T-helper 17 cell (primary cell): ENCODE measurements at regions not wholly inside any gene's neighbourhood (a gene's known extent, or its start where the extent isn't known, plus 50 kb on each side); places are given as distances from the start of the nearest gene placed in this dataset.

Experiments
- ATAC-seq: fragments of 150-1000 bp; cut with Tn5 transposase; 2 replicates; pipeline ENCODE4 v1.10.0; 2021; ENCODE audit warnings: mild to moderate bottlenecking, moderate library complexity
- DNase-seq, 3 donors: peaks; one replicate each; pipeline versions ENCODE4 v3.0.0 to v3.0.0-alpha.2; 2020 to 2021
- H3K9me3 ChIP-seq: one replicate; pipeline ENCODE4 v1.7.0; 2013; ENCODE audit warnings: low read length, mild to moderate bottlenecking; ENCODE audit not compliant: control insufficient read depth, poor library complexity, severe bottlenecking
- H3K27ac Mint-ChIP-seq: one replicate; pipeline ENCODE4 v1.8.0; 2022; ENCODE audit warnings: mild to moderate bottlenecking, moderate library complexity, mixed read lengths
- H3K27me3 Mint-ChIP-seq: one replicate; pipeline ENCODE4 v1.8.0; 2022; ENCODE audit warnings: mixed read lengths
- H3K36me3 Mint-ChIP-seq: one replicate; pipeline ENCODE4 v1.8.0; 2022; ENCODE audit warnings: low read depth, mixed read lengths
- H3K4me1 Mint-ChIP-seq: one replicate; pipeline ENCODE4 v1.8.0; 2022; ENCODE audit warnings: mild to moderate bottlenecking, mixed read lengths
- H3K4me3 Mint-ChIP-seq: one replicate; pipeline ENCODE4 v1.8.0; 2022; ENCODE audit warnings: mild to moderate bottlenecking, moderate library complexity, mixed read lengths

- Mint-ChIP-seq H3K4me3 (no peak overlapping the region), H3K27me3 (no peaks in the 10 kb centered on the region), H3K36me3 (no peaks in the 10 kb centered on the region), H3K4me1 (no peaks in the 10 kb centered on the region), H3K27ac (no peak overlapping the region)
- H3K9me3 ChIP-seq = no peaks in the 10 kb centered on the region
- ATAC-seq (no peak), DNase-seq (no peak)
Measured at GRCh38 chr1:56196839-56197238, 382.5 kb downstream of the PLPP3 start.

DNA sequence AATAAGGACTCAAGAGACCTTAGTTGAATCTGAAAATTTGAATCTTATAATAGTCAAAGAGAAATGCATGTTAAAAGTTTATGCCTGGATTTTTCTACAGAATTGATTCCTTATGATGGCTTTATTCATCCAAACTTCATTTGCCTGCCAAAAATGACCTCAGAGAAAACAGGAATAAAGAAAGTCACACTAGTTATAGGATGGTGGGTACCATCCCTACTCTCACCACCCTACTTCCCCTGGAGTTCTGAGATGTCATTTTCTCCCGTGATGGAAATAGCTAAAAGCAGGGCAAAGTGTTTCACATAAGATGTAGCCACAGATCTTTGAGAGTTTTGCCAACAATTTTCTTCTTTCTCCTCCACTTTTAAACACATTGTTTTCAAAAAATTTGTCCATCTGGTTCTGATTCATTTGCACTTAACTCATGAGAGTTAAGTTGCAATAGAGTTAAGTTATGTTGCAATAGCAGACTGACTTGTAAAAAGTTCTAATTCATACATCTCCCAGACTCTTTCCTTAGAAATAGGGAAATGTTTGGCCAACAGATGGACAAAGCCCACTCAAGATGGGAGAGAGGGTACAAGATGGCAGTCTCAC, 384.6 kb downstream of the PLPP3 start:
- no peaks in the 10 kb centered on the region for H3K36me3 Mint-ChIP-seq
- no peak overlapping the region for H3K27ac Mint-ChIP-seq
- DNase-seq (no peak), ATAC-seq (no peak)
- no peaks in the 10 kb centered on the region for H3K4me1 Mint-ChIP-seq
- H3K9me3 ChIP-seq = no peaks in the 10 kb centered on the region
- no peaks in the 10 kb centered on the region for H3K27me3 Mint-ChIP-seq
- no peak overlapping the region for H3K4me3 Mint-ChIP-seq

DNA sequence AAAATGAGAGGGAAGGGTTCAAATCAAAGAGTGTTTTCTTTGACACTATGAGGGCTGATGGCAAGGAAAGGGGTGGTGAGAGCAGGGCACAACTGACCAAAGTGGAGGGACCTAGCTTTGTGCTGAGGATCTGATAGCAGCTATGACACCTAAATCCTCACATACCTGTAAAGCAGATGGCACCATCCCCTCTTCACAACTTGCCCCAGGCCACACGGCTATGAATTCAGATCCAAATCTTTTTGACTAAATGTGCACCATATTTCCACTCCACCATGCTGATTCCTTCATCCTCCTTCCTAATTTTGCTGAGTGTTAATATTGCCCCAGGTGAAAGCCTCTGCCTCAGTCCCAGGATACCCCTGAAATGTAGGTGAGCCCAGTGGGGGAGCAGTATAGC, 385.7 kb downstream of the PLPP3 start:
- Mint-ChIP-seq H3K4me3 (no peak overlapping the region), H3K27ac (no peak overlapping the region), H3K36me3 (no peaks in the 10 kb centered on the region), H3K4me1 (no peaks in the 10 kb centered on the region), H3K27me3 (peaks cover 7% of the 10 kb centered on the region)
- DNase-seq (no peak), ATAC-seq (no peak)
- H3K9me3 ChIP-seq = no peaks in the 10 kb centered on the region

DNA sequence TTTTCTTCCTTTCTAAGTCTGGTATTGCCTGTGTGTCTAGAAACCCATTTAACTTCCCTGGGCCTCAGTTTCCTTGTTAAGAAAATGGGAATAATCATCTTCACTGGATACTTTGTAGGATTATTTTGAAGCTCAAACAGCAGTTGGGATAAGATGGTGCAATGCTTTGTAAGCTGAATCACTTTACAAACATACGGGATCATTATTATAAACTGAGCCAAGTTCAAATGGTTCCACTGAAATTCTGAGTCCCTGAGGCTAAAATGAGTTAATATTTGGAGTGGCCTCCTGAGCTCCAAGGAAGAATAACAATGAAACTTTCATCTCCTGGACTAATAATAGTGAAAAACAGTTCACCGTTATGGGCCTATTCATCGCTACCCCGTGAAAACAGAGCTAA, 388.0 kb downstream of the PLPP3 start:
- H3K9me3 ChIP-seq = no peaks in the 10 kb centered on the region
- Mint-ChIP-seq H3K4me1 (no peaks in the 10 kb centered on the region), H3K27me3 (peaks cover 7% of the 10 kb centered on the region), H3K36me3 (no peaks in the 10 kb centered on the region), H3K4me3 (no peak overlapping the region), H3K27ac (no peak overlapping the region)
- DNase-seq = no peak
- ATAC-seq = no peak

DNA sequence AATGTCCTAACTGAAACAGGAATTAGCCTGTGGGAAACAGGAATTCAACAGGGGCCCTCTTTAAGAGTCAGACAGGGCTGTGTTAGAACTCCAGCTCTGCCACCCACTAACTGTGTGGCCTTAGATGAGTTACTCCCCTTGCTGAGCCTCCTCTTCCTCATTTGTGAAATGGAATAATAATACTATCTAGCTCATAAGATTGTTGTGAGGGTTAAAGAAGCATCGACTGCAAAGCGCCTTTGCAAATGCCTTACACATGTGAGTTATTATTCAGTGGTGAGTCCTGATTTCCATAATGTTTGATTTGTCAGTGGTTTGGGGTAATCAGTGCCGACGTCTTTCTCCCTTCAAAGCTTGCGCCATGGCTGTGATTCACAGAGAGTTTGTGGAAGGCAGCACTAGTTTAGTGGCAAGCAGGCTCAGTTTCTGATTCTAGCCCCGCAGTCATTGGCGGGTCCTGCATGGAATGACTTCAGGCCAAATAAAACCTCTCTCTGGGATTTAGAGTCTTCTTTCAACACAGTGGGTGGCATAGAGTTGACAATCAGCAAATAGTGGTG, 388.5 kb downstream of the PLPP3 start:
- DNase-seq = no peak
- Mint-ChIP-seq H3K27ac (no peak overlapping the region), H3K4me1 (no peaks in the 10 kb centered on the region), H3K27me3 (peaks cover 7% of the 10 kb centered on the region), H3K4me3 (no peak overlapping the region), H3K36me3 (no peaks in the 10 kb centered on the region)
- no peaks in the 10 kb centered on the region for H3K9me3 ChIP-seq
- no peak for ATAC-seq

GRCh38 chr1:56189946-56190805, 389.2 kb downstream of the PLPP3 start:
- Mint-ChIP-seq H3K36me3 (no peaks in the 10 kb centered on the region), H3K27me3 (peaks cover 7% of the 10 kb centered on the region), H3K4me1 (no peaks in the 10 kb centered on the region), H3K4me3 (no peak overlapping the region), H3K27ac (no peak overlapping the region)
- DNase-seq (no peak), ATAC-seq (no peak)
- no peaks in the 10 kb centered on the region for H3K9me3 ChIP-seq

- Mint-ChIP-seq H3K4me1 (no peaks in the 10 kb centered on the region), H3K27ac (no peak overlapping the region), H3K36me3 (no peaks in the 10 kb centered on the region), H3K4me3 (no peak overlapping the region), H3K27me3 (peaks cover 7% of the 10 kb centered on the region)
- DNase-seq (no peak), ATAC-seq (no peak)
- no peaks in the 10 kb centered on the region for H3K9me3 ChIP-seq
Measured at GRCh38 chr1:56189454-56189853, 389.9 kb downstream of the PLPP3 start.

GRCh38 chr1:56188855-56189254, 390.5 kb downstream of the PLPP3 start:
- no peak for DNase-seq
- H3K27me3 Mint-ChIP-seq = peaks cover 7% of the 10 kb centered on the region
- H3K36me3 Mint-ChIP-seq = no peaks in the 10 kb centered on the region
- H3K9me3 ChIP-seq = no peaks in the 10 kb centered on the region
- no peak for ATAC-seq
- no peak overlapping the region for H3K27ac Mint-ChIP-seq
- no peak overlapping the region for H3K4me3 Mint-ChIP-seq
- no peaks in the 10 kb centered on the region for H3K4me1 Mint-ChIP-seq

DNA sequence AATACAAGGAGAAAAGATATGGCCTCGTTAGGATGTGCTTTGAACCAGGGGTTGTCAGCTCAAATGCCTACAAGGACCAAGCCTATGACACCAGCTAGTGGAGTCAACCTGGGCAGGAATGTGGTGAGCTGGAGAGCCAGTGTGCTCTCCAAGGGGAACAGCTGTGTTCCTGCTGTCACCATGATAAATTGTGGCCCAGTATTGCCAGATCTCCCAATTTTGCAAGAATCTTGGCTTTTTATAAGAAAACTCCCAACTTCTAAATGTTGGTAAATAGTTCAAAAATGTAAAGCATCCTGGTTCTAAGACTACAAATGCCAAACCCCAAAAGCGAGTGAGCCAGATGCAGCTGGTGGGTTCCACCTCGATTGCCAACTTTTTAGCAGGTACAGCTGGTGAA, 391.1 kb downstream of the PLPP3 start:
- H3K4me1 Mint-ChIP-seq = no peaks in the 10 kb centered on the region
- H3K36me3 Mint-ChIP-seq = no peaks in the 10 kb centered on the region
- no peak for ATAC-seq
- H3K4me3 Mint-ChIP-seq = no peak overlapping the region
- peaks cover 7% of the 10 kb centered on the region for H3K27me3 Mint-ChIP-seq
- no peak for DNase-seq
- H3K9me3 ChIP-seq = no peaks in the 10 kb centered on the region
- no peak overlapping the region for H3K27ac Mint-ChIP-seq

- Mint-ChIP-seq H3K27me3 (peaks cover 7% of the 10 kb centered on the region), H3K4me3 (no peak overlapping the region), H3K27ac (no peak overlapping the region), H3K4me1 (no peaks in the 10 kb centered on the region), H3K36me3 (no peaks in the 10 kb centered on the region)
- H3K9me3 ChIP-seq = no peaks in the 10 kb centered on the region
- DNase-seq = no peak
- no peak for ATAC-seq
Measured at GRCh38 chr1:56187405-56187804, 392.0 kb downstream of the PLPP3 start.

DNA sequence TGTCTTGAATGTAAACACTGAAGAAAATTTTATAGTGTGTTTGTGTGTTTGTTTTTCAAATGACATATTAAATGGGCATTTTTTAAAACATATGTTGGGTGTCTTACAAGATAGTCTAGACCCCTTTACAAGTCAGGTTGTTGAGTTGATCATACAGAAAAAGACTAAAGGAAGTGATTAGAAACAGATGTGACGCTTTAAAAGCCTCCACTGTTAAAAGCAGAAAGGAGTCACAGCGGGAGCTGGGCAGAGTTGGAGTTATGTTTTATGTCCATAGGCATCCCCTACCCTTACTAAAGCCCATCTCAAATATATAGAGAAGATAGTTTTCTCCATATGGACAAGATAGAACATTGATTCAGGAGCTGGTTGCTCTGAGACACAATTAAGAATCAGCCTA, 393.9 kb downstream of the PLPP3 start:
- Mint-ChIP-seq H3K4me1 (no peaks in the 10 kb centered on the region), H3K4me3 (no peak overlapping the region), H3K27ac (no peak overlapping the region), H3K27me3 (peaks cover 7% of the 10 kb centered on the region), H3K36me3 (no peaks in the 10 kb centered on the region)
- ATAC-seq (no peak), DNase-seq (no peak)
- no peaks in the 10 kb centered on the region for H3K9me3 ChIP-seq

- Mint-ChIP-seq H3K27me3 (no peaks in the 10 kb centered on the region), H3K4me1 (no peaks in the 10 kb centered on the region), H3K4me3 (no peak overlapping the region), H3K27ac (no peak overlapping the region), H3K36me3 (no peaks in the 10 kb centered on the region)
- ATAC-seq (no peak), DNase-seq (no peak)
- no peaks in the 10 kb centered on the region for H3K9me3 ChIP-seq
Measured at GRCh38 chr1:56183151-56183550, 396.2 kb downstream of the PLPP3 start.

- Mint-ChIP-seq H3K36me3 (no peaks in the 10 kb centered on the region), H3K4me1 (no peaks in the 10 kb centered on the region), H3K27me3 (no peaks in the 10 kb centered on the region), H3K27ac (no peak overlapping the region), H3K4me3 (no peak overlapping the region)
- H3K9me3 ChIP-seq = no peaks in the 10 kb centered on the region
- no peak for ATAC-seq
- DNase-seq = no peak
Measured at GRCh38 chr1:56180520-56181190, 398.7 kb downstream of the PLPP3 start.
